GM03348 (cell line): ENCODE measurements at regions not wholly inside any gene's neighbourhood (a gene's known extent, or its start where the extent isn't known, plus 50 kb on each side); places are given as distances from the start of the nearest gene placed in this dataset.

Experiments
- DNase-seq: peaks from one replicate; pipeline ENCODE4 v3.0.0; 2012; ENCODE audit warnings: low spot score

- DNase-seq, result no peak
Measured at GRCh38 chr2:67462738-67463496, 65.8 kb downstream of the ETAA1 start.

DNA sequence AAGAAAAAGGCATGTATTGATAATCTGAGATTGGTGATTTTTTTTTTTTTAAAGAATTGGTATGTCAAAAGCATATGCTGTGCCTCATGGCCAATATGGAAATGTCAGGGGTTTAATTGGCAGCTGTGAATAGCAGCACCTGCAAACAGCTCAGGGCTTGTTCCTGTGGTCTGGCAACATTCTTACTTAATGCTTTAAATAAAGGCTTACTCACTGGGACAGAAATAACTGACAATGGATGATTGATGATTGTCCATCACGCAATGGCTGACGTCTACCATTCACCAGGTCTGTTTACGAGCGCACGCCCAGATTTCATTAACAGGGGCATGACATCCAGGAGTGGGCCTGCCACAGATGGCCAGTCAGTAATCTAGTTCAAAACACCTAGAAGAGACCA is 66.7 kb downstream of the ETAA1 start:
- DNase-seq, result no peak

- DNase-seq, result no peak
Measured at GRCh38 chr2:67465623-67466022, 68.5 kb downstream of the ETAA1 start.

- no peak for DNase-seq
Measured at GRCh38 chr2:67466734-67467133, 69.6 kb downstream of the ETAA1 start.

GRCh38 chr2:67471681-67472080 is 74.5 kb downstream of the ETAA1 start:
- DNase-seq, result no peak

DNA sequence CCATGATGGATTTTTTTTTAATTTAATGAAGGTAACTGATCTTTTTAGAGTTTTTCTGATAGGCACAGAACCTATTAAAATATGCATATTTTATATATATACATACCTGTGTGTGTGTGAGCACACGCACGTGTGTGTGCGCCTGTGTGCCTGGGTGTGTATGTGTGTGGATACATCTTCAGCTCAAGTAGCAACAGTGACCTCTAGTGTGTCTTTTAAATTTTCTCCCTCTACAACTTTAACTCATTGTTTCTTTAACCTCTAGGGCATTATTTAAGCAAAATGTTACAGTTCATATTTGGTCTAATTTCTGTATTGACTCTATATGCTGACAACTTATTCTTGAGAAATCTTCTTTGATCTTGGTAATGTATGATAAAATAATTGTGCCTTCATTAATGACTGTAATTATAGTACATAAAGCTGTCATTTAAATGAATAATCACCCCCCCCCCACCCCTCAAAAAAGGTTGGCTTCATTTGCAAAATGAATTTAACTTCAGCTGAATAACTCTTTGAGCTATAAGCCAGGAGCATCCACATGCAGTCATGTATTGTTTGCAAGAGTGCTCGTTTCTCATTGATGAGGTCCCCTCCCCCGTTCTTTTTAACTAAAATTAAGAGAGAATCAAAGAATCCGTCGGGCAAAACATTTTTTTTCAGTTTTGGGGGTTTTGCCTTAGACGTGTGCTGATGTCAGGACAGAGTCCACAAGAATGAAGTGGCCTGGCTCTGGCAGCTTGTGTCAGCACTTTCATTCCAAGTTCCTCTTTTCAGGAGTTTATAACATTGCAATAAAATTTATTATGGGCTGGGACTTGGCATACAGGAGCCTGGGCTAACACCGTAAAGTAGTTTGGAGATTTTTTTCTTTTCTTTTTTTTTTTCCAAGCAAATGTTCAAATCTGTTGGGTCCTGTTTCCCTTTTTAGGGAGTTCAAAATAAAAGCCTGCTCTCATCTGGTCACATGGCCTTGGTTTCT is 80.0 kb downstream of the ETAA1 start:
- DNase-seq, result peak; percentile 55

DNA sequence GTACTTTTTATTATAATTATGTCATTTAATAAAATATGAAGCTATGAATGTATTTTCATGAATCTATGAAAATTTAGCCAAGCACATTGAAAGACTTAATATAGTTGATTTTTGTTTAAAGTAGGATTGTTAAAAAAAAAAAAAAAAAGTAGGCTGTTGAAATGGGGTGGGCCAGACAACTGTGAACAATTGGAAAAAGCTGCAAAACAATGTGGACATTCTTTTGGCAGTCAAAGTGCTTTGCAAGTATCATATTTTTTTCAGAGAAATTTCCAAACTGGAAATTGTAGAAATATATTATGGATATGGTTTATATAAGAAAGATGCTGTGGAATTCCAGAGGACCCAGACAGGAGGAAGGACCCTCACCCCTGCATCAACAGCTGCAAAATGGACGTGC is 82.1 kb downstream of the ETAA1 start:
- no peak for DNase-seq

- DNase-seq, result peak; percentile 13
Measured at GRCh38 chr2:67485431-67485830, 88.3 kb downstream of the ETAA1 start.

GRCh38 chr2:67486041-67486796 is 89.1 kb downstream of the ETAA1 start:
- DNase-seq, result no peak

DNA sequence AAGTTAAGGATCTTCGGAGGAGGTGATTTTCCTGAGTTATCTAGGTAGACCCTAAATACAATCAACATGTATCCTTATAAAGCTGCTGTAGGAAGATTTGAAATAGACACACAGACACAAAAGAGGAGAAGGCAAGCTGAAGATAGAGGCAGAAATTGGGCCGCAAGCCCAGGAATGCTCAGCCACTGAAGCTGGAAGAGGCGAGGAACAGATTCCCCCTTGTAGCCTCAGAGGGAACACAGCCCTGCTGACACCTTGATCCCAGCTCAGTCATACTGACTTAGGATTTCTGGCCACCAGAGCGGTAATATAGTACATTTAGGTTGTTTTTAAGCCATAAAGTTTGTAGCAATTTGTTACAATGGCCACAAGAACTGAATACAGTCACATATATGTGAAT is 90.9 kb downstream of the ETAA1 start:
- no peak for DNase-seq

- no peak for DNase-seq
Measured at GRCh38 chr2:67489396-67489795, 92.3 kb downstream of the ETAA1 start.

GRCh38 chr2:67498931-67499330 is 101.8 kb downstream of the ETAA1 start:
- DNase-seq, result no peak

- DNase-seq, result no peak
Measured at GRCh38 chr2:67499989-67500388, 102.9 kb downstream of the ETAA1 start.

GRCh38 chr2:67500541-67500940 is 103.4 kb downstream of the ETAA1 start:
- DNase-seq, result no peak

DNA sequence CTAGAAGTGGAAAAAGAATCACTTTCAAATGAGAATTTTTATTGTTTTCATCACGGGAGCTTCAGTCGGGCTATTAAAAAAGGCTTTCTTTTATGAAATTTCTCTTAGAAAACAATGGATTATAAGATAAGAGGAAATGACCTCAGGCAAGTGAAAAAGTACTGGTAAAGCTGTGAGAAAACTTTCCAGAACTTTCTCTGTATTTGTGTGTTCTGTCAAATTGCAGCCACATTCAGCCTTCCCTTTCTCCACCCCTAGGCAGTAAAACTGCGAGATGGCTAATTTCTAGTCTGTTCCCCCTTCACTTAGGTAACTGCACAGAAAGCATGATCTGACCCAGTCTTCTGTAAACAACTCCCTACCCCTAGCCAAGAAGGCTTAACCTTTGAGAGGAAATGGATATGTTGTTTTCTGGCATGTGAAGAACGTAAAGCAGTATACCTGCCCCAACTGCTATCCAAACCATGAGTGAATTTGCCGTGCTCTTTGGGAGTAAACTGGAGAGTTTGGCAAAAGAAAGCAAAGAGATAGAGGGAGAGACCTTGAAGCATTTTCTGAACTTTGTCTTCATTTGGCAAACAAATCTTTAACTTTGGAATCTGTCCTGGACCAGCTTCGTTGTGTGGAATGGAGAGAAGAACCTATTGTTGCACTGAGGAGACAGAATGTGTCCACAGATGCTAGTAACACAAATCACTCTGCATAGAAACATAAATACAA is 105.4 kb downstream of the ETAA1 start:
- no peak for DNase-seq

GRCh38 chr2:67503066-67503795 is 106.1 kb downstream of the ETAA1 start:
- peak; percentile 72 for DNase-seq

GRCh38 chr2:67510745-67511144 is 113.6 kb downstream of the ETAA1 start:
- no peak for DNase-seq

GRCh38 chr2:67514515-67514914 is 117.4 kb downstream of the ETAA1 start:
- DNase-seq, result peak; percentile 57

GRCh38 chr2:67515056-67515455 is 117.9 kb downstream of the ETAA1 start:
- DNase-seq, result no peak

DNA sequence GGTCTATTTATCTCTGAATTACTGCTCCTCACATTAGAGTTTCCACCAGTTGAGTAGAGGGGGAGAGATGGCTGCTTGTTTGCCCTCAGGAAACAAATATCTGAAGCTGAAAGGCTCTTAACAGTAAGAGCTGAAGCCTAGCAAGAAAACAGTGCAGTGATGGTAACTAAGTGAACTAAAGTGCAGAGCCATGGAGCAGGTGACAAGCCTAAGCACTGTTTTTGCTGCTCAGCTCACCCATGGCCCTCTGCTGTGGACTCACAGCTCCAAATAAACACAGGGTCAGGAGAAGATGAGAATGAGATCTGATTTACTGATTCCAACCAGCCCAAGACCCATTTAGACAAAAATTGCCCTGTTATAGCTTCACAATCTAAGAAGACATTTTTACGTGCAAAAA is 118.4 kb downstream of the ETAA1 start:
- no peak for DNase-seq

- no peak for DNase-seq
Measured at GRCh38 chr2:67516362-67516761, 119.2 kb downstream of the ETAA1 start.
